SK-N-SH (cell line): ENCODE measurements at regions not wholly inside any gene's neighbourhood (a gene's known extent, or its start where the extent isn't known, plus 50 kb on each side); places are given as distances from the start of the nearest gene placed in this dataset.

Source experiments
- CTCF ChIA-PET: fragments of 300-600, 350-600 bp; formaldehyde crosslinking; extraction: SDS; loops from one replicate; lab custom pipeline; 2021; lab: Yijun Ruan, JAX
- POLR2A ChIA-PET: fragments of 350-600 bp; sonication (Branson Sonifier 250); formaldehyde crosslinking; extraction: SDS; loops from one replicate; lab custom pipeline; 2020; ENCODE audit warnings: antibody characterized with exemption, inconsistent platforms; lab: Yijun Ruan, JAX
- DNase-seq: peaks from one replicate; pipeline ENCODE4 v3.0.0; 2012
- H2AFZ ChIP-seq: fragments of 200-600 bp; sonication (generic); 2 replicates; pipeline ENCODE4 v1.8.1; 2016; ENCODE audit warnings: antibody characterized with exemption, mild to moderate bottlenecking, low read depth
- H3F3A ChIP-seq: fragments of 200-600 bp; sonication (generic); replicated peaks from 2 replicates; pipeline ENCODE3; 2016; ENCODE audit warnings: antibody characterized with exemption, mild to moderate bottlenecking; ENCODE audit not compliant: insufficient read depth
- H3K27ac ChIP-seq, 2 experiments: fragments of 200-500 bp in 1 of 2; fragments of 200-600 bp in 1 of 2; sonication (Bioruptor generic) in 1 of 2; sonication (generic), shearing (Covaris generic) in 1 of 2; 2 replicates each; pipeline versions ENCODE4 v1.5.1 to v1.6.1; 2014 to 2016; ENCODE audit warnings: low read depth in 2 of 2, inconsistent platforms in 1 of 2, low read length in 1 of 2, mild to moderate bottlenecking in 1 of 2, mixed read lengths in 1 of 2
- H3K27me3 ChIP-seq: fragments of 200-600 bp; sonication (generic), shearing (Covaris generic); 2 replicates; pipeline ENCODE4 v1.6.1; 2016; ENCODE audit warnings: mixed run types; ENCODE audit not compliant: insufficient read depth
- H3K36me3 ChIP-seq, 2 experiments: fragments of 200-500 bp in 1 of 2; fragments of 200-600 bp in 1 of 2; sonication (Bioruptor generic) in 1 of 2; sonication (generic) in 1 of 2; replicated peaks in 1 of 2; 2 replicates each; pipeline versions ENCODE3 to v1.5.1; 2014 to 2016; ENCODE audit warnings: low read length in 1 of 2, mild to moderate bottlenecking in 1 of 2; ENCODE audit not compliant: insufficient read depth in 2 of 2, control insufficient read depth in 1 of 2
- H3K4me1 ChIP-seq, 2 experiments: fragments of 200-500 bp in 1 of 2; fragments of 200-600 bp in 1 of 2; sonication (Bioruptor generic) in 1 of 2; sonication (generic), shearing (Covaris generic) in 1 of 2; 2 replicates each; pipeline versions ENCODE4 v1.5.1 to v1.6.1; 2014 to 2016; ENCODE audit warnings: low read depth in 1 of 2, low read length in 1 of 2, mixed run types in 1 of 2; ENCODE audit not compliant: insufficient read depth in 2 of 2, control insufficient read depth in 1 of 2
- H3K4me2 ChIP-seq: fragments of 200-600 bp; sonication (generic), shearing (Covaris generic); 2 replicates; pipeline ENCODE4 v1.6.1; 2017; ENCODE audit warnings: mixed run types
- H3K4me3 ChIP-seq, 2 experiments: fragments of 200-500 bp in 1 of 2; fragments of 200-600 bp in 1 of 2; sonication (Bioruptor generic) in 1 of 2; sonication (generic), shearing (Covaris generic) in 1 of 2; 2 replicates each; pipeline versions ENCODE4 v1.5.1 to v1.8.1; 2014 to 2016; ENCODE audit warnings: low read depth in 2 of 2, inconsistent platforms in 1 of 2, low read length in 1 of 2, mild to moderate bottlenecking in 1 of 2, mixed read lengths in 1 of 2, moderate library complexity in 1 of 2
- H3K79me2 ChIP-seq: fragments of 200-600 bp; sonication (generic); 2 replicates; pipeline ENCODE4 v1.8.1; 2017; ENCODE audit warnings: mild to moderate bottlenecking; ENCODE audit not compliant: insufficient read depth
- H3K9ac ChIP-seq: fragments of 200-600 bp; sonication (generic); 2 replicates; pipeline ENCODE4 v1.6.1; 2017; ENCODE audit warnings: mixed run types
- H3K9me2 ChIP-seq: fragments of 200-600 bp; sonication (generic); 2 replicates; pipeline ENCODE4 v1.6.1; 2017; ENCODE audit warnings: mixed run types
- H3K9me3 ChIP-seq: fragments of 200-600 bp; sonication (generic); 2 replicates; pipeline ENCODE4 v1.6.1; 2017; ENCODE audit warnings: mixed run types, mild to moderate bottlenecking, moderate library complexity
- H4K20me1 ChIP-seq: fragments of 200-600 bp; sonication (generic); 2 replicates; pipeline ENCODE4 v1.6.1; 2017; ENCODE audit warnings: mild to moderate bottlenecking, mixed run types; ENCODE audit not compliant: insufficient read depth
- CHD2 ChIP-seq: fragments of 150-350 bp; IDR thresholded peaks from 2 replicates; pipeline ENCODE4 v1.6.1; 2018; ENCODE audit warnings: low read length; ENCODE audit not compliant: partially characterized antibody
- CTCF ChIP-seq: fragments of 200-600 bp; sonication (generic); IDR thresholded peaks from 2 replicates; pipeline ENCODE4 v1.6.1; 2017; ENCODE audit warnings: antibody characterized with exemption, mild to moderate bottlenecking, moderate library complexity
- ELF1 ChIP-seq: IDR thresholded peaks from 2 replicates; pipeline ENCODE4 v1.4.0; 2012
- EP300 ChIP-seq, 2 experiments: IDR thresholded peaks; 2 replicates each; pipeline versions ENCODE4 v1.4.0 to v1.6.1; 2012; ENCODE audit warnings: borderline replicate concordance in 1 of 2, low read depth in 1 of 2, low read length in 1 of 2
- FOSL2 ChIP-seq: IDR thresholded peaks from 2 replicates; pipeline ENCODE4 v1.4.0; 2012; ENCODE audit warnings: low read depth, mild to moderate bottlenecking, moderate library complexity, borderline replicate concordance
- FOXJ3 ChIP-seq: sonication (generic); formaldehyde crosslinking; IDR thresholded peaks from 2 replicates; pipeline ENCODE4 v1.5.1; 2020; ENCODE audit warnings: mild to moderate bottlenecking, missing genetic modification reagents
- FOXM1 ChIP-seq: IDR thresholded peaks from 2 replicates; pipeline ENCODE4 v1.4.0; 2012; ENCODE audit warnings: low read depth, mild to moderate bottlenecking
- GATA2 ChIP-seq: sonication (generic); formaldehyde crosslinking; IDR thresholded peaks from 2 replicates; pipeline ENCODE4 v1.5.0; 2020; ENCODE audit warnings: mild to moderate bottlenecking, missing genetic modification reagents
- JUND ChIP-seq: IDR thresholded peaks from 2 replicates; pipeline ENCODE4 v1.4.0; 2012
- MAX ChIP-seq: IDR thresholded peaks from 2 replicates; pipeline ENCODE4 v1.4.0; 2012; ENCODE audit warnings: low read depth
- MEF2A ChIP-seq: IDR thresholded peaks from 2 replicates; pipeline ENCODE4 v1.4.0; 2012; ENCODE audit warnings: low read depth, borderline replicate concordance
- NRF1 ChIP-seq: IDR thresholded peaks from 2 replicates; pipeline ENCODE4 v1.6.1; 2012; ENCODE audit warnings: low read depth, mild to moderate bottlenecking, low read length
- PBX3 ChIP-seq: IDR thresholded peaks from 2 replicates; pipeline ENCODE4; 2012
- RAD21 ChIP-seq: IDR thresholded peaks from 2 replicates; pipeline ENCODE4 v1.6.1; 2012; ENCODE audit warnings: mild to moderate bottlenecking, low read length
- RCOR1 ChIP-seq: fragments of 150-350 bp; IDR thresholded peaks from 2 replicates; pipeline ENCODE4 v1.6.1; 2017; ENCODE audit warnings: antibody characterized with exemption, low read length
- REST ChIP-seq: IDR thresholded peaks from 2 replicates; pipeline ENCODE4 v1.6.1; 2012; ENCODE audit warnings: mild to moderate bottlenecking, low read depth, low read length, moderate library complexity
- RFX5 ChIP-seq: IDR thresholded peaks from 2 replicates; pipeline ENCODE4 v1.6.1; 2012; ENCODE audit warnings: mild to moderate bottlenecking, improper control_type of control experiment, low read length
- SMC3 ChIP-seq: IDR thresholded peaks from 2 replicates; pipeline ENCODE4 v1.6.1; 2012; ENCODE audit warnings: low read depth, low read length, improper control_type of control experiment
- TAF1 ChIP-seq: IDR thresholded peaks from 2 replicates; pipeline ENCODE4 v1.6.1; 2012; ENCODE audit warnings: low read depth, mild to moderate bottlenecking, low read length, moderate library complexity, borderline replicate concordance
- TCF12 ChIP-seq: IDR thresholded peaks from 2 replicates; pipeline ENCODE4 v1.4.0; 2012
- USF1 ChIP-seq: IDR thresholded peaks from 2 replicates; pipeline ENCODE4 v1.4.0; 2012; ENCODE audit warnings: low read depth, borderline replicate concordance
- YY1 ChIP-seq: IDR thresholded peaks from 2 replicates; pipeline ENCODE4 v1.4.0; 2012; ENCODE audit warnings: low read depth, mild to moderate bottlenecking
- WGBS: methylation state at CpG from one replicate; pipeline ENCODE4 v1.1.6; 2017; ENCODE audit warnings: low lambda C conversion rate; 5-methylcytosine and 5-hydroxymethylcytosine counted together

- TF ChIP-seq MEF2A (no peak), YY1 (no peak), TCF12 (peak; percentile 40), FOXJ3 (no peak), PBX3 (no peak), JUND (no peak), CHD2 (no peak), FOXM1 (no peak), RFX5 (no peak), SMC3 (no peak), NRF1 (no peak), GATA2 (CRISPR knock-in tag) (0 out of 2 replicates have a peak, but pooled peaks have one; percentile 18), REST (no peak), EP300 (IDR thresholded peaks at IDR 0.05; ENCODE audit: borderline replicate concordance in 1 of 2, low read depth in 1 of 2, low read length in 1 of 2) (peak in 1 of 2 experiments; percentile 33; a peak in 1 of 4 replicates), RCOR1 (no peak; the same call in 1 of the 2 replicates)
- TF ChIP-seq, all 33 proteins: peak for 3
Measured at GRCh38 chr13:79654520-79654919, 173.6 kb downstream of the NDFIP2 start (continued).

GRCh38 chr13:79650688-79651087 lies 169.7 kb downstream of the NDFIP2 start:
- H3F3A ChIP-seq, result no peaks in the 10 kb centered on the region
- POLR2A ChIA-PET, result no interaction called here
- H3K4me3 ChIP-seq, result no peak overlapping the region
- H3K4me2 ChIP-seq, result no peak overlapping the region
- 95% methylated on average over 4 of the region's 4 CpGs for WGBS
- H4K20me1 ChIP-seq, result no peaks in the 10 kb centered on the region
- no peak overlapping the region for H3K27ac ChIP-seq
- CTCF ChIA-PET, result no interaction called here
- no peaks in the 10 kb centered on the region for H3K36me3 ChIP-seq
- H3K9me2 ChIP-seq, result no peaks in the 10 kb centered on the region
- no peak overlapping the region for H3K9ac ChIP-seq
- H2AFZ ChIP-seq, result no peak overlapping the region
- DNase-seq, result no peak
- no peaks in the 10 kb centered on the region for H3K79me2 ChIP-seq
- no peaks in the 10 kb centered on the region for H3K27me3 ChIP-seq
- TF ChIP-seq NRF1 (no peak), USF1 (no peak), CHD2 (no peak), FOSL2 (no peak), ELF1 (no peak), GATA2 (CRISPR knock-in tag) (no peak), RAD21 (no peak), TAF1 (no peak), CTCF (no peak), MAX (no peak)
- peaks cover 4 to 29% of the 10 kb centered on the region in 2 experiments; a peak in 2 of 4 replicates for H3K4me1 ChIP-seq
- no peaks in the 10 kb centered on the region for H3K9me3 ChIP-seq
